SK-N-DZ (cell line): ENCODE measurements at regions not wholly inside any gene's neighbourhood (a gene's known extent, or its start where the extent isn't known, plus 50 kb on each side); places are given as distances from the start of the nearest gene placed in this dataset.

Experiments used
- DNase-seq: peaks from one replicate; pipeline ENCODE4 v3.0.0-alpha.2; 2015; ENCODE audit warnings: low spot score

- DNase-seq = peak; percentile 3
These were observed 64.6 kb upstream of the TRPC5 start for GRCh38 chrX:112147206-112147605.

DNA sequence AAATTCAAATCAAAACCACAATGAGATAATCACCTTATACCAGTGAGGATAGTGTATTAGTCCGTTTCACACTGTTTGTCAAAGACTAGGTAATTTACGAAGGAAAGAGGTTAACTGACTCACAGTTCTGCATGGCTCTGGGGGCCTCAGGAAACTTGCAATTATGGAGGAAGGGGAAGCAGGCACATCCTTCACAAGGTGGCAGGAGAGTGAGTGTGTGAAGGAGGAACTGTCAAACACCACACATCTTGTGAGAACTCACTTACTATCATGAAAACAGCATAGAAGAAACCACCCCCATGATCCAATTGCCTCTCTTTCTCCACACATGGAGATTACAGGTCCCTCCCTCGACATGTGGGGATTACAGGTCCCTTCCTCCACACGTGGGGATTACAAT lies 54.7 kb upstream of the TRPC5 start:
- no peak for DNase-seq
